GM23338 (cell line): ENCODE measurements at regions not wholly inside any gene's neighbourhood (a gene's known extent, or its start where the extent isn't known, plus 50 kb on each side); places are given as distances from the start of the nearest gene placed in this dataset.

Experiments used
- ATAC-seq: fragments of 200-7000 bp; cut with Tn5 transposase; 3 replicates; pipeline ENCODE4 v1.9.1; 2020
- DNase-seq: peaks from one replicate; pipeline ENCODE4 v3.0.0-alpha.2; 2015; ENCODE audit warnings: low spot score
- H2AFZ ChIP-seq: fragments of 200-600 bp; sonication (generic); 2 replicates; pipeline ENCODE4 v1.8.0; 2016; ENCODE audit warnings: antibody characterized with exemption, mild to moderate bottlenecking, moderate library complexity
- H3F3A ChIP-seq: fragments of 200-600 bp; sonication (generic); replicated peaks from 2 replicates; pipeline ENCODE4 v1.8.0; 2017; ENCODE audit warnings: antibody characterized with exemption, mixed run types, low read depth
- H3K27ac ChIP-seq: fragments of 200-600 bp; sonication (generic); 2 replicates; pipeline ENCODE4 v1.6.1; 2016; ENCODE audit warnings: low read depth
- H3K27me3 ChIP-seq: fragments of 200-600 bp; sonication (generic); 2 replicates; pipeline ENCODE4 v1.8.0; 2016; ENCODE audit warnings: mild to moderate bottlenecking, mixed run types, moderate library complexity; ENCODE audit not compliant: insufficient read depth
- H3K36me3 ChIP-seq: fragments of 200-600 bp; sonication (generic); 2 replicates; pipeline ENCODE4 v1.8.0; 2016; ENCODE audit warnings: mild to moderate bottlenecking; ENCODE audit not compliant: insufficient read depth
- H3K4me1 ChIP-seq: fragments of 200-600 bp; sonication (generic); 2 replicates; pipeline ENCODE4 v1.8.0; 2016; ENCODE audit warnings: mild to moderate bottlenecking, moderate library complexity; ENCODE audit not compliant: insufficient read depth
- H3K4me2 ChIP-seq: fragments of 200-600 bp; sonication (generic); 2 replicates; pipeline ENCODE4 v1.7.1; 2017; ENCODE audit warnings: mixed run types
- H3K4me3 ChIP-seq: fragments of 200-600 bp; sonication (generic); 2 replicates; pipeline ENCODE4 v1.6.1; 2016; ENCODE audit warnings: mixed run types
- H3K79me2 ChIP-seq: fragments of 200-600 bp; sonication (generic); replicated peaks from 2 replicates; pipeline ENCODE4 v1.8.0; 2017; ENCODE audit warnings: mild to moderate bottlenecking; ENCODE audit not compliant: insufficient read depth
- H3K9me2 ChIP-seq: fragments of 200-600 bp; sonication (generic); 2 replicates; pipeline ENCODE4 v1.8.0; 2017; ENCODE audit not compliant: insufficient read depth
- H4K20me1 ChIP-seq: fragments of 200-600 bp; sonication (generic); replicated peaks from 2 replicates; pipeline ENCODE4 v1.8.0; 2017; ENCODE audit warnings: mild to moderate bottlenecking; ENCODE audit not compliant: insufficient read depth
- H3K27ac Mint-ChIP-seq: 2 replicates; pipeline ENCODE4 v1.8.0; 2020; ENCODE audit warnings: inconsistent platforms, mild to moderate bottlenecking, moderate library complexity, mixed read lengths
- H3K27me3 Mint-ChIP-seq: 3 replicates; pipeline ENCODE4 v1.8.0; 2022; ENCODE audit warnings: low read depth, mild to moderate bottlenecking, moderate library complexity, mixed read lengths, inconsistent platforms; ENCODE audit not compliant: insufficient read depth, poor library complexity
- H3K36me3 Mint-ChIP-seq: 3 replicates; pipeline ENCODE4 v1.8.0; 2021; ENCODE audit warnings: low read depth, mild to moderate bottlenecking, inconsistent platforms, moderate library complexity, mixed read lengths
- H3K4me1 Mint-ChIP-seq: 3 replicates; pipeline ENCODE4 v1.8.0; 2020; ENCODE audit warnings: mild to moderate bottlenecking, inconsistent platforms, mixed read lengths
- H3K4me3 Mint-ChIP-seq: 3 replicates; pipeline ENCODE4 v1.8.0; 2021; ENCODE audit warnings: moderate library complexity, mild to moderate bottlenecking, inconsistent platforms, mixed read lengths
- H3K9me3 Mint-ChIP-seq: 3 replicates; pipeline ENCODE4 v1.8.0; 2020; ENCODE audit warnings: moderate library complexity, mild to moderate bottlenecking, inconsistent platforms, mixed read lengths
- CREB1 ChIP-seq: fragments of 250-450 bp; sonication (Bioruptor Pico); IDR thresholded peaks from 2 replicates; pipeline ENCODE4 v1.5.0; 2020; ENCODE audit warnings: low read depth, mild to moderate bottlenecking, moderate library complexity
- EZH2 ChIP-seq: fragments of 200-600 bp; sonication (generic); IDR thresholded peaks from one replicate; pipeline ENCODE4 v1.8.0; 2017; ENCODE audit warnings: antibody characterized with exemption, mild to moderate bottlenecking, low read depth; ENCODE audit not compliant: unreplicated experiment
- EZH2phosphoT487 ChIP-seq: fragments of 200-600 bp; sonication (generic); IDR thresholded peaks from one replicate; pipeline ENCODE4 v1.8.1; 2018; ENCODE audit warnings: antibody characterized with exemption; ENCODE audit not compliant: unreplicated experiment
- JUNB ChIP-seq: IDR thresholded peaks from one replicate; pipeline ENCODE4 v1.6.1; 2016; ENCODE audit warnings: antibody characterized with exemption; ENCODE audit not compliant: unreplicated experiment
- NANOG ChIP-seq: IDR thresholded peaks from 2 replicates; pipeline ENCODE4 v1.6.1; 2016; ENCODE audit warnings: antibody characterized with exemption, borderline replicate concordance
- POLR2AphosphoS5 ChIP-seq: IDR thresholded peaks from 2 replicates; pipeline ENCODE4 v1.6.1; 2016; ENCODE audit warnings: antibody characterized with exemption, low read depth
- ZNF114 ChIP-seq: fragments of 250-450 bp; sonication (Bioruptor Pico); IDR thresholded peaks from 2 replicates; pipeline ENCODE4 v1.5.0; 2020; ENCODE audit warnings: mild to moderate bottlenecking, moderate library complexity
- ZNF331 ChIP-seq: fragments of 250-450 bp; sonication (Bioruptor Pico); IDR thresholded peaks from 2 replicates; pipeline ENCODE4 v1.5.0; 2020; ENCODE audit warnings: low read depth, mild to moderate bottlenecking, moderate library complexity
- TF ChIP-seq, protein P1 (sequence below): IDR thresholded peaks from one replicate; pipeline ENCODE4 v1.6.1; 2018; ENCODE audit warnings: antibody characterized with exemption; ENCODE audit not compliant: unreplicated experiment
- TF ChIP-seq, protein P2 (sequence below), 2 experiments: fragments of 200-600 bp in 1 of 2; sonication (generic) in 1 of 2; conservative IDR thresholded peaks; 2 replicates each; pipeline versions ENCODE4 v1.5.1 to v1.6.1; 2016 to 2017; ENCODE audit warnings: antibody characterized with exemption in 2 of 2, low read depth in 2 of 2, mild to moderate bottlenecking in 2 of 2, moderate library complexity in 1 of 2
- TF ChIP-seq, protein P3 (sequence below): fragments of 250-450 bp; sonication (Bioruptor Pico); IDR thresholded peaks from 2 replicates; pipeline ENCODE4 v1.5.0; 2020; ENCODE audit warnings: mild to moderate bottlenecking, moderate library complexity
- TF ChIP-seq, protein P4 (sequence below): IDR thresholded peaks from 2 replicates; pipeline ENCODE4 v1.6.1; 2016; ENCODE audit warnings: antibody characterized with exemption

DNA sequence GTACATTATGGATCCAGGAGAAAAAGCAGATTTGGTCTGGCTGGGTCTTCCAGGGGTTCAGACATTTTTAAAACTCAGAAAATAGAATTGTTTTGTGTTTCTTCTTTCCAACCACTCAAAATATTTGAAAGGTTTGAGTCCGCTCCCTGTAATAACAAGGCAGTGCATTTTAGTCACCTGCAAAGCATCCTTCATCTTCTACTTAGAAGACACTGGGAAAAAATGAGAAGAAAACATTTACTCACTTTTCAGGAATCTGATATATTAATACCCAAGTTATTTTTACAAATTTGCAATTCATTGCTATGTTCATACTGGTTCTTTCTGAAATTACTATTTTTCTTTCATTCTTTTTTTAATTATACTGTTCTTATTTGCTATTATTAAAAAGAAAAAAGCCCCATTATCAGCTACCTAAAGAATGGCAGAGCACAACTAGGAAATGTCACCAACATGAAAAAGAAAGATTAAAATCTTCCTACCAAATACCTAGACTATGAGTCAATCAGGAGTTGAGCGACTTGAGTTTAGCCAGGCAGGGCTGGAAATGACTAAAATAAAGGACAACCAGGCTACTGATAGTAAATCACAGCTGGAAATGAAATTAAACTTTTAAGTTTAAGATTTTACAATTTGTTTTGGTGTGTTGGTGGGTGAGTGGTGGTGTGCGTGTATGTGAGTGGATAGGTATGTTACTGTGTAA lies 280.3 kb upstream of the THBS1 start:
- Mint-ChIP-seq H3K27ac (no peak overlapping the region), H3K9me3 (no peaks in the 10 kb centered on the region), H3K36me3 (no peaks in the 10 kb centered on the region), H3K27me3 (no peaks in the 10 kb centered on the region), H3K4me3 (no peak overlapping the region), H3K4me1 (no peaks in the 10 kb centered on the region)
- no peaks in the 10 kb centered on the region for H4K20me1 ChIP-seq
- DNase-seq (no peak), ATAC-seq (no peak)
- no peaks in the 10 kb centered on the region for H3K36me3 ChIP-seq
- no peaks in the 10 kb centered on the region for H3K79me2 ChIP-seq
- H3K4me3 ChIP-seq = no peak overlapping the region
- TF ChIP-seq, protein P1, sequence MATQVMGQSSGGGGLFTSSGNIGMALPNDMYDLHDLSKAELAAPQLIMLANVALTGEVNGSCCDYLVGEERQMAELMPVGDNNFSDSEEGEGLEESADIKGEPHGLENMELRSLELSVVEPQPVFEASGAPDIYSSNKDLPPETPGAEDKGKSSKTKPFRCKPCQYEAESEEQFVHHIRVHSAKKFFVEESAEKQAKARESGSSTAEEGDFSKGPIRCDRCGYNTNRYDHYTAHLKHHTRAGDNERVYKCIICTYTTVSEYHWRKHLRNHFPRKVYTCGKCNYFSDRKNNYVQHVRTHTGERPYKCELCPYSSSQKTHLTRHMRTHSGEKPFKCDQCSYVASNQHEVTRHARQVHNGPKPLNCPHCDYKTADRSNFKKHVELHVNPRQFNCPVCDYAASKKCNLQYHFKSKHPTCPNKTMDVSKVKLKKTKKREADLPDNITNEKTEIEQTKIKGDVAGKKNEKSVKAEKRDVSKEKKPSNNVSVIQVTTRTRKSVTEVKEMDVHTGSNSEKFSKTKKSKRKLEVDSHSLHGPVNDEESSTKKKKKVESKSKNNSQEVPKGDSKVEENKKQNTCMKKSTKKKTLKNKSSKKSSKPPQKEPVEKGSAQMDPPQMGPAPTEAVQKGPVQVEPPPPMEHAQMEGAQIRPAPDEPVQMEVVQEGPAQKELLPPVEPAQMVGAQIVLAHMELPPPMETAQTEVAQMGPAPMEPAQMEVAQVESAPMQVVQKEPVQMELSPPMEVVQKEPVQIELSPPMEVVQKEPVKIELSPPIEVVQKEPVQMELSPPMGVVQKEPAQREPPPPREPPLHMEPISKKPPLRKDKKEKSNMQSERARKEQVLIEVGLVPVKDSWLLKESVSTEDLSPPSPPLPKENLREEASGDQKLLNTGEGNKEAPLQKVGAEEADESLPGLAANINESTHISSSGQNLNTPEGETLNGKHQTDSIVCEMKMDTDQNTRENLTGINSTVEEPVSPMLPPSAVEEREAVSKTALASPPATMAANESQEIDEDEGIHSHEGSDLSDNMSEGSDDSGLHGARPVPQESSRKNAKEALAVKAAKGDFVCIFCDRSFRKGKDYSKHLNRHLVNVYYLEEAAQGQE = no peak
- TF ChIP-seq, protein P2, sequence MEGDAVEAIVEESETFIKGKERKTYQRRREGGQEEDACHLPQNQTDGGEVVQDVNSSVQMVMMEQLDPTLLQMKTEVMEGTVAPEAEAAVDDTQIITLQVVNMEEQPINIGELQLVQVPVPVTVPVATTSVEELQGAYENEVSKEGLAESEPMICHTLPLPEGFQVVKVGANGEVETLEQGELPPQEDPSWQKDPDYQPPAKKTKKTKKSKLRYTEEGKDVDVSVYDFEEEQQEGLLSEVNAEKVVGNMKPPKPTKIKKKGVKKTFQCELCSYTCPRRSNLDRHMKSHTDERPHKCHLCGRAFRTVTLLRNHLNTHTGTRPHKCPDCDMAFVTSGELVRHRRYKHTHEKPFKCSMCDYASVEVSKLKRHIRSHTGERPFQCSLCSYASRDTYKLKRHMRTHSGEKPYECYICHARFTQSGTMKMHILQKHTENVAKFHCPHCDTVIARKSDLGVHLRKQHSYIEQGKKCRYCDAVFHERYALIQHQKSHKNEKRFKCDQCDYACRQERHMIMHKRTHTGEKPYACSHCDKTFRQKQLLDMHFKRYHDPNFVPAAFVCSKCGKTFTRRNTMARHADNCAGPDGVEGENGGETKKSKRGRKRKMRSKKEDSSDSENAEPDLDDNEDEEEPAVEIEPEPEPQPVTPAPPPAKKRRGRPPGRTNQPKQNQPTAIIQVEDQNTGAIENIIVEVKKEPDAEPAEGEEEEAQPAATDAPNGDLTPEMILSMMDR (conservative IDR thresholded peaks at IDR 0.05; ENCODE audit: low read depth in 2 of 2) = no peak
- TF ChIP-seq EZH2 = no peak
- TF ChIP-seq NANOG = no peak
- TF ChIP-seq, protein P3, sequence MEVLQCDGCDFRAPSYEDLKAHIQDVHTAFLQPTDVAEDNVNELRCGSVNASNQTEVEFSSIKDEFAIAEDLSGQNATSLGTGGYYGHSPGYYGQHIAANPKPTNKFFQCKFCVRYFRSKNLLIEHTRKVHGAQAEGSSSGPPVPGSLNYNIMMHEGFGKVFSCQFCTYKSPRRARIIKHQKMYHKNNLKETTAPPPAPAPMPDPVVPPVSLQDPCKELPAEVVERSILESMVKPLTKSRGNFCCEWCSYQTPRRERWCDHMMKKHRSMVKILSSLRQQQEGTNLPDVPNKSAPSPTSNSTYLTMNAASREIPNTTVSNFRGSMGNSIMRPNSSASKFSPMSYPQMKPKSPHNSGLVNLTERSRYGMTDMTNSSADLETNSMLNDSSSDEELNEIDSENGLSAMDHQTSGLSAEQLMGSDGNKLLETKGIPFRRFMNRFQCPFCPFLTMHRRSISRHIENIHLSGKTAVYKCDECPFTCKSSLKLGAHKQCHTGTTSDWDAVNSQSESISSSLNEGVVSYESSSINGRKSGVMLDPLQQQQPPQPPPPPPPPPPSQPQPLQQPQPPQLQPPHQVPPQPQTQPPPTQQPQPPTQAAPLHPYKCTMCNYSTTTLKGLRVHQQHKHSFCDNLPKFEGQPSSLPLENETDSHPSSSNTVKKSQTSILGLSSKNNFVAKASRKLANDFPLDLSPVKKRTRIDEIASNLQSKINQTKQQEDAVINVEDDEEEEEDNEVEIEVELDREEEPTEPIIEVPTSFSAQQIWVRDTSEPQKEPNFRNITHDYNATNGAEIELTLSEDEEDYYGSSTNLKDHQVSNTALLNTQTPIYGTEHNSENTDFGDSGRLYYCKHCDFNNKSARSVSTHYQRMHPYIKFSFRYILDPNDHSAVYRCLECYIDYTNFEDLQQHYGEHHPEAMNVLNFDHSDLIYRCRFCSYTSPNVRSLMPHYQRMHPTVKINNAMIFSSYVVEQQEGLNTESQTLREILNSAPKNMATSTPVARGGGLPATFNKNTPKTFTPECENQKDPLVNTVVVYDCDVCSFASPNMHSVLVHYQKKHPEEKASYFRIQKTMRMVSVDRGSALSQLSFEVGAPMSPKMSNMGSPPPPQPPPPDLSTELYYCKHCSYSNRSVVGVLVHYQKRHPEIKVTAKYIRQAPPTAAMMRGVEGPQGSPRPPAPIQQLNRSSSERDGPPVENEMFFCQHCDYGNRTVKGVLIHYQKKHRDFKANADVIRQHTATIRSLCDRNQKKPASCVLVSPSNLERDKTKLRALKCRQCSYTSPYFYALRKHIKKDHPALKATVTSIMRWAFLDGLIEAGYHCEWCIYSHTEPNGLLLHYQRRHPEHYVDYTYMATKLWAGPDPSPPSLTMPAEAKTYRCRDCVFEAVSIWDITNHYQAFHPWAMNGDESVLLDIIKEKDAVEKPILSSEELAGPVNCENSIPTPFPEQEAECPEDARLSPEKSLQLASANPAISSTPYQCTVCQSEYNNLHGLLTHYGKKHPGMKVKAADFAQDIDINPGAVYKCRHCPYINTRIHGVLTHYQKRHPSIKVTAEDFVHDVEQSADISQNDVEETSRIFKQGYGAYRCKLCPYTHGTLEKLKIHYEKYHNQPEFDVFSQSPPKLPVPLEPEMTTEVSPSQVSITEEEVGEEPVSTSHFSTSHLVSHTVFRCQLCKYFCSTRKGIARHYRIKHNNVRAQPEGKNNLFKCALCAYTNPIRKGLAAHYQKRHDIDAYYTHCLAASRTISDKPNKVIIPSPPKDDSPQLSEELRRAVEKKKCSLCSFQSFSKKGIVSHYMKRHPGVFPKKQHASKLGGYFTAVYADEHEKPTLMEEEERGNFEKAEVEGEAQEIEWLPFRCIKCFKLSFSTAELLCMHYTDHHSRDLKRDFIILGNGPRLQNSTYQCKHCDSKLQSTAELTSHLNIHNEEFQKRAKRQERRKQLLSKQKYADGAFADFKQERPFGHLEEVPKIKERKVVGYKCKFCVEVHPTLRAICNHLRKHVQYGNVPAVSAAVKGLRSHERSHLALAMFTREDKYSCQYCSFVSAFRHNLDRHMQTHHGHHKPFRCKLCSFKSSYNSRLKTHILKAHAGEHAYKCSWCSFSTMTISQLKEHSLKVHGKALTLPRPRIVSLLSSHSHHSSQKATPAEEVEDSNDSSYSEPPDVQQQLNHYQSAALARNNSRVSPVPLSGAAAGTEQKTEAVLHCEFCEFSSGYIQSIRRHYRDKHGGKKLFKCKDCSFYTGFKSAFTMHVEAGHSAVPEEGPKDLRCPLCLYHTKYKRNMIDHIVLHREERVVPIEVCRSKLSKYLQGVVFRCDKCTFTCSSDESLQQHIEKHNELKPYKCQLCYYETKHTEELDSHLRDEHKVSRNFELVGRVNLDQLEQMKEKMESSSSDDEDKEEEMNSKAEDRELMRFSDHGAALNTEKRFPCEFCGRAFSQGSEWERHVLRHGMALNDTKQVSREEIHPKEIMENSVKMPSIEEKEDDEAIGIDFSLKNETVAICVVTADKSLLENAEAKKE = no peak
- no peak for TF ChIP-seq CREB1 (CRISPR knock-in tag)
- TF ChIP-seq ZNF331 (CRISPR knock-in tag) = no peak
- no peak for TF ChIP-seq POLR2AphosphoS5
- TF ChIP-seq EZH2phosphoT487 = no peak
- TF ChIP-seq, protein P4, sequence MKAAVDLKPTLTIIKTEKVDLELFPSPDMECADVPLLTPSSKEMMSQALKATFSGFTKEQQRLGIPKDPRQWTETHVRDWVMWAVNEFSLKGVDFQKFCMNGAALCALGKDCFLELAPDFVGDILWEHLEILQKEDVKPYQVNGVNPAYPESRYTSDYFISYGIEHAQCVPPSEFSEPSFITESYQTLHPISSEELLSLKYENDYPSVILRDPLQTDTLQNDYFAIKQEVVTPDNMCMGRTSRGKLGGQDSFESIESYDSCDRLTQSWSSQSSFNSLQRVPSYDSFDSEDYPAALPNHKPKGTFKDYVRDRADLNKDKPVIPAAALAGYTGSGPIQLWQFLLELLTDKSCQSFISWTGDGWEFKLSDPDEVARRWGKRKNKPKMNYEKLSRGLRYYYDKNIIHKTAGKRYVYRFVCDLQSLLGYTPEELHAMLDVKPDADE = no peak
- TF ChIP-seq JUNB = no peak
- no peak for TF ChIP-seq ZNF114 (CRISPR knock-in tag)
- no peak overlapping the region for H3K27ac ChIP-seq
- no peaks in the 10 kb centered on the region for H3F3A ChIP-seq
- H3K4me2 ChIP-seq = no peak overlapping the region
- H3K4me1 ChIP-seq = no peaks in the 10 kb centered on the region
- no peak overlapping the region for H2AFZ ChIP-seq
- H3K9me2 ChIP-seq = no peaks in the 10 kb centered on the region
- no peaks in the 10 kb centered on the region for H3K27me3 ChIP-seq
